Hippocampal formation (tissue), 2 donors: ENCODE measurements at regions not wholly inside any gene's neighbourhood (a gene's known extent, or its start where the extent isn't known, plus 50 kb on each side); places are given as distances from the start of the nearest gene placed in this dataset.

Experiments used
- DNase-seq, 2 donors: peaks; one replicate each; lab custom pipeline; 2025; lab: John Stamatoyannopoulos, UW

- DNase-seq, result no peak
Observed at GRCh38 chr12:60138526-60138925, 542.7 kb downstream of the SLC16A7 start.

DNA sequence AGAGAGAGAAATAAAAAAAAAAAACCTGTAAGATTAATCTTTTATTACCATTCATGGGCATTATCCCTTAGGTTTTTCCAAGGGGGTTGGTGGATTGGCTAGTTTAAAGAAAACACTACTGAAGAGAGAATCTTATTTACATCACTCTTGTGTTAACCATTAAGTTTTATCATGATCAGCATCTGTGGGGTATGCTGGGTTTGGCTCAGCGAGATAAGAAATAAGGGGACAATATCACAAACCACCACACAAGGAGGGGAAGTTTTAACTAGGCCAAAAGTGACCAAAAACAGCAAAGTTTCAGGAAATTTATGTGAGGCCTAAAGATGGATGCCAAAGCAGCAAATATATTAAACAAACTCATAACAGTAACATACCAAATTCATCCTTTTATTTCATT is 548.6 kb downstream of the SLC16A7 start:
- no peak for DNase-seq

GRCh38 chr12:60148109-60148508 is 552.3 kb downstream of the SLC16A7 start:
- DNase-seq, result no peak

- DNase-seq, result no peak
Observed at GRCh38 chr12:60148831-60149230, 553.0 kb downstream of the SLC16A7 start.

DNA sequence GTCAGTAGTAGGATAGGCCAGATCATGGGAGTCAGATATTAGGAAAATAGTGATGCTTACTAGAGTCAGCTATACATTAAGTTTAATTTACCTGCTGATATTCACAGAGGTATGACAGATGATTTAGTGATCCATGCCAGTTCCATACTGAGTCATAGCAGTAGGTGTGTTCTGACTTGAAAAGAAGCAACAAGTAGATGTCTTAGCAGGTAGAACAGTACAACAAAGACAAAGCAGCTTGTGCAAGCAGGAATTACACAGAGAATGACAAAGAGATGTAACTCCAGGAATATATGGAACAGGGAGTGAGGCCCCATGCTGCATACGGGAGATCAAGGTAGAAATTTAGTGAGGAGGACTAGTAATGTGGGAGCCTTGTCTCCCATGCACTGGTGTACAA is 556.9 kb downstream of the SLC16A7 start:
- no peak for DNase-seq

DNA sequence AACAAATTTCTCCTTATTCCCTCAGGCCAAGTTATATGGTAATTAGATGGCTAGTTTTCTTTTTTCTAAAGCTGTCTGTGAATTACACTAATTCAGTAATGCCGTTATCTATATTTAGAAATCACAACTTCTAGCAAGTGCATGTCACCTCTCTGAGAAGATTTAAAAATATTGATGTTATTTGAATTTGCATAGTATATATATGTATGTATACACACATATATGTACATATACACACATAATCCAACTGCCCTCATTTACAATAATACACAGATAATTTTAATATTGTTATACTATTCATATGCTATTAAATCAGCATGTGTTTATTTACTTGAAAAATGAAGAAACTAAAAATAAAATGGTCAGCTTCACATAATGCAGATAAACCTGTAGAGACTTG is 563.9 kb downstream of the SLC16A7 start:
- no peak for DNase-seq

- no peak for DNase-seq
Observed at GRCh38 chr12:60162988-60163720, 567.3 kb downstream of the SLC16A7 start.

- no peak for DNase-seq
Observed at GRCh38 chr12:60165781-60166180, 570.0 kb downstream of the SLC16A7 start.

- DNase-seq, result no peak
Observed at GRCh38 chr12:60168441-60168840, 572.6 kb downstream of the SLC16A7 start.

DNA sequence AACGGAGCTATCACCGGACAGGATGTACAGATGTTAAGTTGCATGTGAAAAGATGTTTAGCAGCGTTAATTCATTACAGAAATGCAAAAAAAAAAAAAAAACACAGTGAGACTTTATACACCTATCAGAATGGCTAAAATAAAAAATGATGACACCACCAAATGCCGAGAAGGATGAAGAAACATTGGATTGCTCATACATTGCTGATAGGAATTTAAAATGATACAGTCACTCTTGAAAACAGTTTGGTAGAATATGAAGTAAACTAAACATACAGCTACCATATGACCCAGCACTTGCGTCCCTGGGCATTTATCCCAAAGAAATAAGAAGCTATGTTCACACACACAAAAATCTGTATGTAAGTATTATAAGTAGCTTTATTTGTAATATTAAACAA is 574.1 kb downstream of the SLC16A7 start:
- DNase-seq, result no peak

GRCh38 chr12:60172266-60173211 is 576.7 kb downstream of the SLC16A7 start:
- no peak for DNase-seq

DNA sequence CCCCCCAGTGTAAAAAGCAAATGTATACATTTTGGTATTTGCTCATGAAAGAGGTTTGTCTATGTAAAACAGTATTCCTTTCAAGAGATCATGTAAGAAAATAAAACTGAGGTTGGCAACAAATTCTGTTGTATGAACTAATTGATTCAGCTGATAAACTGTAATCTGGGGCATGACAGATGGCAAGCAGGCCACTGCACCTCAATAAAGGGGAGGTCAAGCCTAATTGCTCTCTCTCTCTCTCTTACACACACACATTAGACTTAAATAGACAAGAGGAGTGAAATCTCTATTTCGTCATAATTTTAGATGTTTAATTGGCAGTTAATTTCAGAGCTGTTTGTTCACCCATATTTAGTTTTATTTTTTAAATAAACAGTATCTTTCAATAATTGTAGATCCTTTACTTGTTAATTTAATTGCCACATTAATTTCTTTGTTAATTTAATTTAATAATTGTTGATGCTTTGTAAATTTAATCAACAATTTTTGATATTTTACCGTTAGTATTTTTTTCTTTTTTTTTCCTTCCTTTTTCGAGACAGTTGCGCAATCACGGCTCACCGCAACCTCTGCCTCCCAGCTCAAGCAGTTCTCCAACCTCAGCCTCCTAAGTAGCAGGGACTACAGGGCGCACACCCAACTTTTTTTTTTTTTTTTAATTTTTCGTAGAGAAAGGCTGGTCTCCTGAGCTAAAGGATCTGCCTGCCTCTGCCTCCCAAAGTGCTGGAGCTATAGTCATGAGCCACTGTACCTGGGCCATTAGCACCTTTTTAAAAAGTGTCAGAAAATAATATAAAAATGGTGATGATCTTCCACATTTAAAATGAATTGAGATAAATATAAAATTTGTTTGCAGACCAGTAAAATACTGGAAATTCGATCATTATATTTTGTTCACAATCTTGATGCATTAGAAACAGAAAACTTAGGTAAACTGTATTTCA is 577.7 kb downstream of the SLC16A7 start:
- DNase-seq, result no peak

DNA sequence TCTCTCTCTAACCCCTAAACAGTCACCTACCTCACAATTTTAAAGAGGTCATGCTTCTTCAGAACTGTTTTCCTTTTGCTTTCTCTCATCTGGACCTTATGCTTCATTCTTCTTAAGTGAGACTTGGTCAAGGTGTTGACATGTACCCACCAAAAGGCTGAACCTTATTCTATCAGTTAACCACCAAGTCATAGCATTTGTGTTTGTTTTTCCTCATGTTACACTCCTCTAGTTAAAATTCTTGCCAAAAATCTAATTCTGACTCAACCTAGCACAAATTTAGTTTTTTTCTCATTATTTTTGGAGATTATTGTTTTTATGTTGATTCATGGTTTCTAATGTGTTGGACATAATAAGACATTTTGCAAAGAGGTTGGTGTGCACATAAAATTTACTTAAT is 578.6 kb downstream of the SLC16A7 start:
- no peak for DNase-seq

GRCh38 chr12:60174941-60175340 is 579.1 kb downstream of the SLC16A7 start:
- no peak for DNase-seq

DNA sequence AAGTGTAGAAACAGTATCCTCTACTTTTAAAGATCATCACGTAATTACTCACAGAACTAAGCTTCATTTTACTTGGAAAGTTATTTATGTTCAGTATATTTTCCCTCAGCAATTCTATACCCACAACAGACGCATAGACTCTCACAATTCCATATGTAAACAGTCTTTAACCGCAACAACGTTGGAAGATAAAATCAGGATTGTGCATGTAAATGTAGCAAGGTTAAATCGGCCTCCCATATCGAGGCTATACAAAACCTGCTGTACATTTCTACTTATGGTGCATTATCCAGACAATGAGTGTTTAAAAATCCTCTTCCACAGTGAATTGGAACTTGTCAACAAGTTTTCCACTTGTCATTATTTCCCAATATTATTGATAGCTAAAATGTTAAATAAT is 581.1 kb downstream of the SLC16A7 start:
- no peak for DNase-seq

GRCh38 chr12:60180298-60180697 is 584.5 kb downstream of the SLC16A7 start:
- no peak for DNase-seq

DNA sequence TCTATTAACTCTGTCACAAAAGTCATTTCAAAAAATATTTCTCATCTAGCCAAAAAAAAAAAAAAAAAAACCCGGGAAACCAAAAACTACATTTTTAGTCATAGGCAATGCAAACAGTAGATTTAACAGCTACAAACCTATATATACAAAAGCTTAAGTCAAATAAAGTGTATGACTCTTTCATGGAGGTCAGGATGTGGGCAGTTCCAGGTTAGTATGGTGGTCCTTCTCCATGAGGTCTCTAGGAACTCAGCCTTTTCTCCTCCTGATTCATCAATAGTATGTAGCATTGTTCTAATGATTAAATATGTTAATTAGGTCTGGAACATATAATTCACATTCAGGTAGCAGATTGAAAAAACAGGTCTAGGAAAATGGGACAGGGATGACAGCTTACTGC is 586.5 kb downstream of the SLC16A7 start:
- no peak for DNase-seq

- no peak for DNase-seq
Observed at GRCh38 chr12:60184096-60184495, 588.3 kb downstream of the SLC16A7 start.

GRCh38 chr12:60185060-60185459 is 589.2 kb downstream of the SLC16A7 start:
- no peak for DNase-seq

DNA sequence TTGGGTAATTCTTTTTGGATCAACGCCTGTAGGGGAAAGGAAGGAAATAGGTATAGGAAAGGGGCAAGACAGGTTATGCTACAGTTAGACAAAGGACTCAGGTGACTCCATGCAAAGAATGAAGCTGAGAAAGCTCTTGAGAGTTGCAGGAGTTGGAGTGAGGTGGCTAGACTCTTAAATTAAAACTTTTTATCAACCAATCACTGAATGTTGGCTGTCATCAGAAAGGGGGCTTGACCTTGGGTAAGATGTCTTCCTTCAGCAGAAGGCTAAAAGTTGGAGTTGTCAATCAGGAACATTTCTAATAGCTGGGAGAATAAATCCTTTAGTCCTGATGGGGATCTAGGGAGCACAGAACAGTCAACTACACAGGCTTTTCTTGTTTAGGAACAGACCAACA is 595.4 kb downstream of the SLC16A7 start:
- no peak for DNase-seq

DNA sequence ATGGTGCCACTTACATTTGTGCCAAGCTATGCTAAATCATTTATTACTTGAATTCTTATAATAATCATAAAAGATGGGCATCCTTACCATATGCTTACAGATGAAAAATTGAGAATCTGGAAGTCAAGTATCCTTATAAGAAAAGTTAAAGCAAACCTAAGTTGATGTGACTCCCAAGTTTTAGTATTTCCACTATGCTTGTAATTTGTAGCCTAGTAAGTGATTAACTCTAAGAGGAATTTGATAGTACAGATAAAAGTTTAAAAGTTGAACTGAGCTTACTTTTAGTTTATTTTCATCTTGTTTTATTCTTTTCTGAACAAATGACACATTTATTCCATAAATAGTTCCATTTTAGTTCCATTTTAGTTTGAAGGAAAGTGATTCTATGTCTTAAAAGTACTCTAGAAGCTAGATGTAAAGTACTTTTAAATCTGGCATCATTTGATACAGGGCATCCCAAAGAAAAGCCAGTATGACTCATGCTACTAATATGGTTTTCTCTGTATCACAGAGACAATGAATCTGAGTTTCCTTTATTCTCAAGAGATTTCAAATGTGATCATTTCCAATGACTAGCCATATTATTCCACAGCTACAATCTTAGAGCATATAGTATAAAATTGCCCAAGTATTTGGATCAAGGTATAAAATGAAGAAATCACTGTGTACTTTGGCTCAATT is 596.0 kb downstream of the SLC16A7 start:
- DNase-seq, result no peak
